B cell (primary cell): ENCODE measurements at regions not wholly inside any gene's neighbourhood (a gene's known extent, or its start where the extent isn't known, plus 50 kb on each side); places are given as distances from the start of the nearest gene placed in this dataset.

Experiments
- EZH2 ChIP-seq: IDR thresholded peaks from 2 replicates; pipeline ENCODE4 v1.6.1; 2012; ENCODE audit warnings: borderline replicate concordance, low read depth, mild to moderate bottlenecking, moderate library complexity, low read length; ENCODE audit not compliant: insufficient read depth, poor library complexity, severe bottlenecking
- TF ChIP-seq, protein P1 (sequence below): fragments of 200-600 bp; IDR thresholded peaks from one replicate; pipeline ENCODE4 v1.8.0; 2022; ENCODE audit warnings: antibody characterized with exemption, mild to moderate bottlenecking

GRCh38 chr5:125401724-125402622 is 655.5 kb upstream of the ZNF608 start:
- TF ChIP-seq, protein P1, sequence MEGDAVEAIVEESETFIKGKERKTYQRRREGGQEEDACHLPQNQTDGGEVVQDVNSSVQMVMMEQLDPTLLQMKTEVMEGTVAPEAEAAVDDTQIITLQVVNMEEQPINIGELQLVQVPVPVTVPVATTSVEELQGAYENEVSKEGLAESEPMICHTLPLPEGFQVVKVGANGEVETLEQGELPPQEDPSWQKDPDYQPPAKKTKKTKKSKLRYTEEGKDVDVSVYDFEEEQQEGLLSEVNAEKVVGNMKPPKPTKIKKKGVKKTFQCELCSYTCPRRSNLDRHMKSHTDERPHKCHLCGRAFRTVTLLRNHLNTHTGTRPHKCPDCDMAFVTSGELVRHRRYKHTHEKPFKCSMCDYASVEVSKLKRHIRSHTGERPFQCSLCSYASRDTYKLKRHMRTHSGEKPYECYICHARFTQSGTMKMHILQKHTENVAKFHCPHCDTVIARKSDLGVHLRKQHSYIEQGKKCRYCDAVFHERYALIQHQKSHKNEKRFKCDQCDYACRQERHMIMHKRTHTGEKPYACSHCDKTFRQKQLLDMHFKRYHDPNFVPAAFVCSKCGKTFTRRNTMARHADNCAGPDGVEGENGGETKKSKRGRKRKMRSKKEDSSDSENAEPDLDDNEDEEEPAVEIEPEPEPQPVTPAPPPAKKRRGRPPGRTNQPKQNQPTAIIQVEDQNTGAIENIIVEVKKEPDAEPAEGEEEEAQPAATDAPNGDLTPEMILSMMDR: no peak
- TF ChIP-seq EZH2: no peak
